GM12865 (cell line): ENCODE measurements at regions not wholly inside any gene's neighbourhood (a gene's known extent, or its start where the extent isn't known, plus 50 kb on each side); places are given as distances from the start of the nearest gene placed in this dataset.

Source experiments
- DNase-seq: peaks from one replicate; pipeline ENCODE4 v3.0.0; 2010; ENCODE audit warnings: low read depth
- H3K4me3 ChIP-seq: 2 replicates; pipeline ENCODE4 v1.5.1; 2011; ENCODE audit warnings: mild to moderate bottlenecking, low read depth, low read length, control low read depth
- CTCF ChIP-seq: IDR thresholded peaks from 2 replicates; pipeline ENCODE4 v1.5.1; 2011; ENCODE audit warnings: low read length, control low read depth, low read depth, inconsistent platforms; ENCODE audit not compliant: insufficient read depth; ENCODE audit errors: missing control alignments

- DNase-seq: no peak
- no peak for TF ChIP-seq CTCF
- no peak overlapping the region for H3K4me3 ChIP-seq
These were observed 217.6 kb upstream of the PMEPA1 start for GRCh38 chr20:57927376-57927775.

- no peak overlapping the region for H3K4me3 ChIP-seq
- DNase-seq: no peak
- no peak for TF ChIP-seq CTCF
These were observed 212.9 kb upstream of the PMEPA1 start for GRCh38 chr20:57922706-57923105.

GRCh38 chr20:57922083-57922482 is 212.3 kb upstream of the PMEPA1 start:
- no peak for TF ChIP-seq CTCF
- no peak for DNase-seq

GRCh38 chr20:57921676-57922075 is 211.9 kb upstream of the PMEPA1 start:
- no peak for TF ChIP-seq CTCF
- H3K4me3 ChIP-seq: no peak overlapping the region
- DNase-seq: no peak

More at GRCh38 chr20:57922083-57922482, 212.3 kb upstream of the PMEPA1 start:
- no peak overlapping the region for H3K4me3 ChIP-seq

- no peak for TF ChIP-seq CTCF
- no peak for DNase-seq
- H3K4me3 ChIP-seq: no peak overlapping the region
These were observed 211.2 kb upstream of the PMEPA1 start for GRCh38 chr20:57920971-57921370.

GRCh38 chr20:57919049-57919448 is 209.2 kb upstream of the PMEPA1 start:
- DNase-seq: no peak
- no peak overlapping the region for H3K4me3 ChIP-seq
- no peak for TF ChIP-seq CTCF

- DNase-seq: no peak
These were observed 208.7 kb upstream of the PMEPA1 start for GRCh38 chr20:57918551-57918950.

More at GRCh38 chr20:57918551-57918950, 208.7 kb upstream of the PMEPA1 start:
- TF ChIP-seq CTCF: no peak
- no peak overlapping the region for H3K4me3 ChIP-seq
